Large intestine (tissue), 3 donors: ENCODE measurements at regions not wholly inside any gene's neighbourhood (a gene's known extent, or its start where the extent isn't known, plus 50 kb on each side); places are given as distances from the start of the nearest gene placed in this dataset.

ENCODE experiments used
- DNase-seq, 2 donors: peaks; one replicate each; pipeline versions ENCODE4 v3.0.0 to v3.0.0-alpha.2; 2013
- H3K27ac ChIP-seq: one replicate; pipeline ENCODE4 v1.5.1; 2013; ENCODE audit warnings: low read length
- H3K27me3 ChIP-seq: 2 replicates; pipeline ENCODE4 v1.6.1; 2013; ENCODE audit warnings: low read length; ENCODE audit not compliant: control insufficient read depth, insufficient read depth
- H3K36me3 ChIP-seq: 2 replicates; pipeline ENCODE4 v1.6.1; 2013; ENCODE audit warnings: low read length; ENCODE audit not compliant: control insufficient read depth, insufficient read depth
- H3K4me1 ChIP-seq: one replicate; pipeline ENCODE4 v1.6.1; 2013; ENCODE audit warnings: low read length; ENCODE audit not compliant: control insufficient read depth, insufficient read depth
- H3K4me3 ChIP-seq: one replicate; pipeline ENCODE4 v1.5.1; 2013; ENCODE audit warnings: low read length
- H3K9me3 ChIP-seq: one replicate; pipeline ENCODE4 v1.6.1; 2013; ENCODE audit warnings: mild to moderate bottlenecking, low read depth, low read length, moderate library complexity; ENCODE audit not compliant: control insufficient read depth
- WGBS: methylation state at CpG from one replicate; pipeline ENCODE4 v1.1.5; 2013; ENCODE audit warnings: low lambda C conversion rate; ENCODE audit not compliant: insufficient coverage; 5-methylcytosine and 5-hydroxymethylcytosine counted together

DNA sequence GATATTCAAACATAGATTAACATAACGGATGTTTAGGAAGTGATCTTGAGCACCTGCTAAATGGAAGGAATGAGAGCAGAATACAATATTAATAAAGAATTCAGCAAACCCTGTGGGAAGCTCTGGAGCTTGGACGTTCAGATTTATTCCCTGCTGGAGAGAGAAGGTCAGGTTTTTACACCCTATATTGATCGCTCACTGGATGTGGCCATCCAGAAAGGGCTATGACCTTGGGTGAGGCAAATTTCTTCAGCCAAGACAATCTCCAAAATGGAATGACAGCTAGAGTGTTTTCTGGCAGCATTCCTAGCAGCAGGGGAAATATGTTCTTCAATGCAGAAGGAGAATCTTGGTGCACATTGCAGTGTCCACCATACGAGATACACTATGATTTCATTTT is 288.3 kb downstream of the IRS1 start:
- Histone ChIP-seq H3K9me3 (no peaks in the 10 kb centered on the region), H3K4me3 (no peak overlapping the region), H3K27me3 (no peaks in the 10 kb centered on the region), H3K27ac (no peak overlapping the region), H3K36me3 (no peaks in the 10 kb centered on the region), H3K4me1 (peaks cover 2% of the 10 kb centered on the region)
- WGBS = 82% methylated on average over 2 of the region's 4 CpGs
- no peak for DNase-seq

DNA sequence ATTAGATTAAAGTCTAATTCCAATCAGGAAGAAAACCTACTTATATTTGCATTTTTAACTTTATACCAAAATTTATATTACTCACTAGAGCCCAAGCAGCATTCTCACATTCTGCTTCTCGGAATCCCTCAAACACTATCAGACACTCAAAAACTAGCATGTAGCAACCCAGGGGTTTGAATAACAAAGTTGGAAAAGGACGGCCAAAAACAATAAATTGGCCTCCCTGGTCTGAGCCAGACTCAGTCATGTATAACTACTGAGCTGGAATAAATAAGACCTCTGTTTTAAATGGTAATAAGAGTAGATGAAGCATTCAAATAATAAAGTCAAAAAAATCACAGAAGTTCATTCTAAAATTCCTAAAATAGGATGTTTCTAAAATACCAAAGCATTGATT is 290.9 kb downstream of the IRS1 start:
- no peaks in the 10 kb centered on the region for H3K27me3 ChIP-seq
- WGBS = no CpG with 5 or more reads among the region's 2 CpGs
- DNase-seq = no peak
- H3K4me1 ChIP-seq = no peaks in the 10 kb centered on the region
- no peak overlapping the region for H3K27ac ChIP-seq
- peaks cover 3% of the 10 kb centered on the region for H3K9me3 ChIP-seq
- no peaks in the 10 kb centered on the region for H3K36me3 ChIP-seq
- no peak overlapping the region for H3K4me3 ChIP-seq

DNA sequence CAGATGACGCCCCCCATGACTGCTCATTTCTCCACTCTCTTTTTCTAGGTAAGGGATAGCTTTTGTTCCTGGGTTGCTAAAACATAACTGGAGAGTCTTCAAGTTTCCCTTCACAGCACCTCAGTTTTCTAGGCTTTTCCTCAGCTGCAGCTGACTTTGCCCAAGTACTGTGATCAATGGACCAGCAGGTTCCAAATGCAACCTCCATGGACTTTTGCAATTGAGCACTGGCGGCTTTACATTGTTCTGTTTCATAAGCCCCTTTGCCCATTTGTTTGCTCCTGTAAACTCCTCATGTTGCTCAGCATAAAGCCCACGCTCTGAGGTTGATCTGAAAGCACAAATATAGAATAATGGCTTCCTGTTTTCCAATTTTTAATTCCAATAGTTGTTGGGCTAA is 291.6 kb downstream of the IRS1 start:
- Histone ChIP-seq H3K27me3 (no peaks in the 10 kb centered on the region), H3K9me3 (peaks cover 4% of the 10 kb centered on the region), H3K27ac (no peak overlapping the region), H3K36me3 (no peaks in the 10 kb centered on the region), H3K4me1 (no peaks in the 10 kb centered on the region), H3K4me3 (no peak overlapping the region)
- WGBS = 80% methylated on average over 1 of the region's 3 CpGs
- no peak for DNase-seq

GRCh38 chr2:226497146-226497909 is 302.3 kb downstream of the IRS1 start:
- 100% methylated on average over 1 of the region's 4 CpGs for WGBS
- no peak for DNase-seq
- H3K4me3 ChIP-seq = no peak overlapping the region
- H3K27ac ChIP-seq = no peak overlapping the region
- H3K4me1 ChIP-seq = no peaks in the 10 kb centered on the region
- H3K27me3 ChIP-seq = no peaks in the 10 kb centered on the region
- H3K36me3 ChIP-seq = no peaks in the 10 kb centered on the region
- H3K9me3 ChIP-seq = no peaks in the 10 kb centered on the region

DNA sequence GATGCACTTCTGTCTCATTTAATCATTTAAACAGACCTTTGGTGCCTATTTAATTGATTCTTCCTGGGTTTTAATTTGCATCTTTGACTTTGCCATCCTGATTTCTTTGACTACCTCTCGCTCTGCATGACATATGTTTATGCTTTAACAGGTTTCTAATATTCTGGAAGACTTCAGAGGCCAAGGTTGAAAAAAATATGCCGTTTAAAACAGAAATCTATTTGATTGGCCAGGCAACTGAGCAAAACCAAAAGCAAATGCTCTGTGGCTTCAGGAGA is 303.4 kb downstream of the IRS1 start:
- H3K4me3 ChIP-seq = no peak overlapping the region
- no peak for DNase-seq
- H3K27me3 ChIP-seq = no peaks in the 10 kb centered on the region
- H3K4me1 ChIP-seq = no peaks in the 10 kb centered on the region
- H3K27ac ChIP-seq = no peak overlapping the region
- no peaks in the 10 kb centered on the region for H3K36me3 ChIP-seq
- no CpG with 5 or more reads among the region's 2 CpGs for WGBS
- H3K9me3 ChIP-seq = no peaks in the 10 kb centered on the region

DNA sequence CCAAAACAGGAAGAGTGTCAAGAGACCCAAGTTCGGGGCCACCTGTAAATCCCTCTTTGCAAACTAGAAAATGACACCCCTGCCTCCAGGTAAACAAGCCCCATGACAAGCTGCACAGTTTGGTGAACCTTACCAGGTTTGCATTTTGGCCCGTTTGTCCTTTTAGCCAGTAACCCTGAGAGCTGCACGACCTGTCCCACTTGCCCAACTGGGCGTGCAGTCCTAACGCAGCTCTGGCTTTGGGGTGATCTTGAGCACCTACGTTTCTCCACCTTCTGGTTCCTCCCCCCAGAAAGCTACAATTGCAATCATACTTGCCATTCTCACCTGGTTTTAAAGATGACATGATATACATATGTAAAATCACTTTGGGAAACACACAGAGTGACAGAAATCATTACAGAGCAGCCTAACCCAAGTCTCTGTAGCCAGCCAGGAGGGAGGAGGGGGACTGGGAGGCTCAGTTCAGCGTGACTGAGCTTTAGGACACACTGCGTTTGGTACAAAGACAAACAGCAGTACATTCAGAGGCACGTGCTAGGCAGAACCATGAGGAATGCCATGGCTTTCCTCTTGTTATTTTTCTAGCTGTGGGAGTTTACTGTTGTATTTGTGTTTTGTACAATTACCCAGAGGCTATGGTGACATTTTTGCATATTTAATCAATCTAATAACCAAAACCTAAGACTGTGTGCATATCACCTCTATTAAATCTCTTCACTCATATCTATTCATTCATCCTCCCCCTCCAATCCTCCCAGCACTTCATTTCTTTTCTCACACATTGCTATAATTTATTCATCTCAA is 304.0 kb downstream of the IRS1 start:
- 100% methylated on average over 2 of the region's 9 CpGs for WGBS
- Histone ChIP-seq H3K4me1 (no peaks in the 10 kb centered on the region), H3K27ac (no peak overlapping the region), H3K9me3 (no peaks in the 10 kb centered on the region), H3K27me3 (no peaks in the 10 kb centered on the region), H3K4me3 (no peak overlapping the region), H3K36me3 (no peaks in the 10 kb centered on the region)
- no peak for DNase-seq

DNA sequence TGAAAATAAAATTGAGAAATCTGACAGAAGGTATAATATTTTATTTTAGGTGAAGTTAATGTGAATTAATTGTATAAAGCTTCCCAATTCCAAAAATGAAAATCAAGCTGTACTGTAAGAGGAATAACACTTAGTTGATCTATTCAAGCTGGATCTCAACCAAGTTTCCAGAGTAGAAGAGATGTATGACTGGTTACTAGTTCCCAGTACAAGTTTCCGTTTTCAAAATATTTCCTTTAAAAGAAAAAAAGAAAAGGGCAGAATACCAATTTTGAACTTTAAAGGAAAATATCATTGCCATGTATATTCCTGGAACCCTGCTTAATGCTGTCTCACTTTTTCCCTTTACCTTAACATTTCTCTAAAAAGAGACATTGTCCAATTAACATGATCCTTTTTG is 308.5 kb downstream of the IRS1 start:
- no peak for DNase-seq
- Histone ChIP-seq H3K36me3 (no peaks in the 10 kb centered on the region), H3K27ac (no peak overlapping the region), H3K9me3 (no peaks in the 10 kb centered on the region), H3K27me3 (no peaks in the 10 kb centered on the region), H3K4me3 (no peak overlapping the region), H3K4me1 (no peaks in the 10 kb centered on the region)
- 100% methylated on average over 1 of the region's 1 CpG for WGBS

- Histone ChIP-seq H3K4me3 (no peak overlapping the region), H3K27me3 (no peaks in the 10 kb centered on the region), H3K4me1 (no peaks in the 10 kb centered on the region), H3K36me3 (no peaks in the 10 kb centered on the region), H3K9me3 (no peaks in the 10 kb centered on the region), H3K27ac (no peak overlapping the region)
- 100% methylated on average over 1 of the region's 10 CpGs for WGBS
- no peak for DNase-seq
Measured at GRCh38 chr2:226489775-226490541, 309.7 kb downstream of the IRS1 start.

DNA sequence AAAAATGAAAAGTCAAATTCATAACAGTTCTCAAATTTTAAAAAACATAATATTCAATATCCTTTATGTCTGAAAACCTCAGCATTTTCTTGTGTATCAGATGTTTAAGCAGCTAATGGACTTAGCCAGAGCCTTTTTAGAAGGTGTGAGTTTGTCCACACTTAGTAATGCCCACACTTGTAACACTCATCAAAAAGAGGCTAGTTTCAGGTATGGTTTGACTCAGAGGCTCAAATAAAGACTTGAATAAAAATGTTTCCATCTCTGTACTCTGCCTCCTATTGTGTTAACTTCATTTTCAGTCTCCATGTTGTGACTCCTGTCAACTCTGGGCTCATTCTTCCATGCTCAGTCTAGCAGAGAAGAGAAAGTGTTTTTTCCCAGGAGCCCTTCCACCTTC is 311.6 kb downstream of the IRS1 start:
- Histone ChIP-seq H3K36me3 (no peaks in the 10 kb centered on the region), H3K9me3 (no peaks in the 10 kb centered on the region), H3K27ac (no peak overlapping the region), H3K4me3 (no peak overlapping the region), H3K27me3 (no peaks in the 10 kb centered on the region), H3K4me1 (no peaks in the 10 kb centered on the region)
- DNase-seq = no peak

DNA sequence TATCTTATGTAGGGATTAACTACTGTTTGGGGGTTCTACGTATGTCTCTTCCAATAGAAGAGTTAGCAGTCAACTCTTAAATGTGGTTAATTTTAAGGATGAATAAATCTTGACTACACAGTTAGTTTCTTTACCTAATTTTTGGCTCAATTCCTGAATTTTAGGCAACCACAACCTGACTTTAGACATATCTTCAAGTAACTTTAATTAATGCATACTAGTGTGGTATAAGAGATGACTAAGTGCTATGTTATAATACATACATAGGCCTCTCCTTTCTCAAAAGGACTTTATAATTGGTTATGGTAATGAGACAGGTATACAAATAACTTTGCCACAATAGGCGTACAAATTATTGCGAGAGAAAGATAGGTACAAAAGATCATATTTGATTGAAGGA is 312.0 kb downstream of the IRS1 start:
- H3K27me3 ChIP-seq = no peaks in the 10 kb centered on the region
- no peak for DNase-seq
- no peak overlapping the region for H3K4me3 ChIP-seq
- WGBS = 100% methylated on average over 2 of the region's 3 CpGs
- no peak overlapping the region for H3K27ac ChIP-seq
- H3K36me3 ChIP-seq = no peaks in the 10 kb centered on the region
- no peaks in the 10 kb centered on the region for H3K4me1 ChIP-seq
- no peaks in the 10 kb centered on the region for H3K9me3 ChIP-seq
